Mucosa of descending colon (tissue), 3 donors: ENCODE measurements at regions not wholly inside any gene's neighbourhood (a gene's known extent, or its start where the extent isn't known, plus 50 kb on each side); places are given as distances from the start of the nearest gene placed in this dataset.

Experiments used
- ATAC-seq: fragments of 200-7000 bp; cut with Tn5 transposase; one replicate; pipeline ENCODE4 v1.9.1; 2020; ENCODE audit warnings: mild to moderate bottlenecking, moderate library complexity
- DNase-seq, 3 donors: peaks; one replicate each; pipeline ENCODE4 v3.0.0-alpha.2; 2020
- H3K36me3 ChIP-seq: fragments of 200-600 bp; one replicate; pipeline ENCODE4 v1.8.0; 2021; ENCODE audit warnings: low read depth, mild to moderate bottlenecking
- H3K4me1 ChIP-seq: fragments of 200-600 bp; one replicate; pipeline ENCODE4 v1.8.0; 2021; ENCODE audit warnings: low read depth, mild to moderate bottlenecking
- H3K4me3 ChIP-seq: fragments of 200-600 bp; one replicate; pipeline ENCODE4 v1.8.0; 2021; ENCODE audit warnings: mild to moderate bottlenecking
- H3K9me3 ChIP-seq: fragments of 200-600 bp; one replicate; pipeline ENCODE4 v1.8.0; 2021; ENCODE audit warnings: mild to moderate bottlenecking
- CTCF ChIP-seq: fragments of 200-600 bp; IDR thresholded peaks from one replicate; pipeline ENCODE4 v1.8.0; 2022; ENCODE audit warnings: antibody characterized with exemption, mild to moderate bottlenecking
- intact Hi-C, 2 donors: fragments of 100-400 bp; cut with DNase I in 1 of 2; cut with micrococcal nuclease in 1 of 2; formaldehyde crosslinking; loops; one replicate each; pipeline versions ENCODE4 v1.11.0 to v1.11.1; 2022; cut with DNase I, micrococcal nuclease
- donor health status: DM: no; HTN: no; CAD: no; lungs with moderate emphysema.
- donor health status: DM: no; HTN: no; CAD: no.
- donor health status: DM: no; HTN: yes; CAD: no.

- DNase-seq (no peak), ATAC-seq (no peak)
- no peak for TF ChIP-seq CTCF
- peaks cover 47% of the 10 kb centered on the region for H3K9me3 ChIP-seq
- H3K4me1 ChIP-seq: no peaks in the 10 kb centered on the region
- intact Hi-C loops: no loop called here
- H3K4me3 ChIP-seq: no peak overlapping the region
- no peaks in the 10 kb centered on the region for H3K36me3 ChIP-seq
Measured at GRCh38 chr7:67807826-67808225, 811.2 kb downstream of the TYW1 start.

GRCh38 chr7:67809586-67809985 lies 813.0 kb downstream of the TYW1 start:
- peaks cover 48% of the 10 kb centered on the region for H3K9me3 ChIP-seq
- no peaks in the 10 kb centered on the region for H3K4me1 ChIP-seq
- TF ChIP-seq CTCF: no peak
- no peak for DNase-seq
- intact Hi-C loops: no loop called here
- no peak for ATAC-seq
- H3K4me3 ChIP-seq: no peak overlapping the region
- H3K36me3 ChIP-seq: no peaks in the 10 kb centered on the region

GRCh38 chr7:67813621-67814292 lies 817.1 kb downstream of the TYW1 start:
- no peaks in the 10 kb centered on the region for H3K4me1 ChIP-seq
- intact Hi-C loops: no loop called here
- no peak for ATAC-seq
- DNase-seq: no peak
- H3K9me3 ChIP-seq: peaks cover 52% of the 10 kb centered on the region
- H3K36me3 ChIP-seq: no peaks in the 10 kb centered on the region
- no peak for TF ChIP-seq CTCF
- H3K4me3 ChIP-seq: no peak overlapping the region

- ATAC-seq: no peak
Measured at GRCh38 chr7:67817481-67817880, 820.8 kb downstream of the TYW1 start.

GRCh38 chr7:67821116-67821515 lies 824.5 kb downstream of the TYW1 start:
- Histone ChIP-seq H3K36me3 (no peaks in the 10 kb centered on the region), H3K9me3 (peaks cover 61% of the 10 kb centered on the region), H3K4me3 (no peak overlapping the region), H3K4me1 (no peaks in the 10 kb centered on the region)
- DNase-seq: no peak
- intact Hi-C loops: no loop called here
- ATAC-seq: no peak
- no peak for TF ChIP-seq CTCF

More at GRCh38 chr7:67817481-67817880, 820.8 kb downstream of the TYW1 start:
- intact Hi-C loops: no loop called here
- no peak for TF ChIP-seq CTCF
- Histone ChIP-seq H3K36me3 (no peaks in the 10 kb centered on the region), H3K9me3 (peaks cover 52% of the 10 kb centered on the region), H3K4me1 (no peaks in the 10 kb centered on the region), H3K4me3 (no peak overlapping the region)
- no peak for DNase-seq

GRCh38 chr7:67823345-67823744 lies 826.7 kb downstream of the TYW1 start:
- intact Hi-C loops: no loop called here
- Histone ChIP-seq H3K4me1 (no peaks in the 10 kb centered on the region), H3K9me3 (peaks cover 61% of the 10 kb centered on the region), H3K4me3 (no peak overlapping the region), H3K36me3 (no peaks in the 10 kb centered on the region)
- no peak for DNase-seq
- no peak for ATAC-seq
- TF ChIP-seq CTCF: no peak
